Upper lobe of right lung (tissue), 1 donor: ENCODE measurements at regions not wholly inside any gene's neighbourhood (a gene's known extent, or its start where the extent isn't known, plus 50 kb on each side); places are given as distances from the start of the nearest gene placed in this dataset.

ENCODE experiments used
- ATAC-seq: fragments of 200-7000 bp; cut with Tn5 transposase; one replicate; pipeline ENCODE4 v1.9.1; 2020; ENCODE audit warnings: mild to moderate bottlenecking, moderate library complexity
- DNase-seq: peaks from one replicate; pipeline ENCODE4 v3.0.0-alpha.2; 2020
- H3K27ac ChIP-seq: fragments of 200-600 bp; one replicate; pipeline ENCODE4 v1.8.0; 2022
- H3K27me3 ChIP-seq: fragments of 200-600 bp; one replicate; pipeline ENCODE4 v1.8.0; 2022; ENCODE audit warnings: mild to moderate bottlenecking
- H3K36me3 ChIP-seq: fragments of 200-600 bp; one replicate; pipeline ENCODE4 v1.8.0; 2022
- H3K4me1 ChIP-seq: fragments of 200-600 bp; one replicate; pipeline ENCODE4 v1.8.0; 2022
- H3K4me3 ChIP-seq: fragments of 200-600 bp; one replicate; pipeline ENCODE4 v1.8.0; 2022; ENCODE audit warnings: mild to moderate bottlenecking
- H3K9me3 ChIP-seq: fragments of 200-600 bp; one replicate; pipeline ENCODE4 v1.8.0; 2022
- intact Hi-C: fragments of 100-400 bp; cut with DNase I; formaldehyde crosslinking; loops from one replicate; pipeline ENCODE4 v1.11.0; 2022
- TF ChIP-seq, protein P1 (sequence below): fragments of 200-600 bp; IDR thresholded peaks from one replicate; pipeline ENCODE4 v1.8.0; 2022; ENCODE audit warnings: antibody characterized with exemption
- donor health status: DM: no; HTN: yes; CAD: no; lungs with severe emphysema.

DNA sequence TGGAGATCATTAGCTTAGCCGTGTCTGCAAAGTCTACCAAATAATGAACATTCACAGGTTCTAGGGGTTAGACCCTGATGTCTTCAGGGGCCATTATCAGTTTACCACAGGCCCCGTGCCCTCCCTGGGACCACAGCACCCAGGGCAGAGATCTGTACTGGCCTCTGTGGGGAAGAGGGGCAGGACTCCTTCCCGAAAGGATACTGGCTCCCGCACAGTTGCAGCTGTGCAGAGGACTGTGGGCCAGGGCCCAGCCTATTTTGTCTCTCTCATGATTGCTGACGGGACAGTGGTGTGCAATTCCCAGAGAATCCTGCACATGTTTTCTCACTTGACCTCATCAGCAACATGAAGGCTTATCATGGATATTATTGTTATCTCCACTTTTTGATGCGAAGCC lies 243.9 kb downstream of the GLRX3 start:
- intact Hi-C loops = no loop called here
- no peaks in the 10 kb centered on the region for H3K36me3 ChIP-seq
- H3K27ac ChIP-seq = no peak overlapping the region
- H3K27me3 ChIP-seq = peaks cover 5% of the 10 kb centered on the region
- ATAC-seq = no peak
- DNase-seq = no peak
- no peak overlapping the region for H3K4me3 ChIP-seq
- H3K9me3 ChIP-seq = no peaks in the 10 kb centered on the region
- H3K4me1 ChIP-seq = no peaks in the 10 kb centered on the region
- TF ChIP-seq, protein P1, sequence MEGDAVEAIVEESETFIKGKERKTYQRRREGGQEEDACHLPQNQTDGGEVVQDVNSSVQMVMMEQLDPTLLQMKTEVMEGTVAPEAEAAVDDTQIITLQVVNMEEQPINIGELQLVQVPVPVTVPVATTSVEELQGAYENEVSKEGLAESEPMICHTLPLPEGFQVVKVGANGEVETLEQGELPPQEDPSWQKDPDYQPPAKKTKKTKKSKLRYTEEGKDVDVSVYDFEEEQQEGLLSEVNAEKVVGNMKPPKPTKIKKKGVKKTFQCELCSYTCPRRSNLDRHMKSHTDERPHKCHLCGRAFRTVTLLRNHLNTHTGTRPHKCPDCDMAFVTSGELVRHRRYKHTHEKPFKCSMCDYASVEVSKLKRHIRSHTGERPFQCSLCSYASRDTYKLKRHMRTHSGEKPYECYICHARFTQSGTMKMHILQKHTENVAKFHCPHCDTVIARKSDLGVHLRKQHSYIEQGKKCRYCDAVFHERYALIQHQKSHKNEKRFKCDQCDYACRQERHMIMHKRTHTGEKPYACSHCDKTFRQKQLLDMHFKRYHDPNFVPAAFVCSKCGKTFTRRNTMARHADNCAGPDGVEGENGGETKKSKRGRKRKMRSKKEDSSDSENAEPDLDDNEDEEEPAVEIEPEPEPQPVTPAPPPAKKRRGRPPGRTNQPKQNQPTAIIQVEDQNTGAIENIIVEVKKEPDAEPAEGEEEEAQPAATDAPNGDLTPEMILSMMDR = no peak

DNA sequence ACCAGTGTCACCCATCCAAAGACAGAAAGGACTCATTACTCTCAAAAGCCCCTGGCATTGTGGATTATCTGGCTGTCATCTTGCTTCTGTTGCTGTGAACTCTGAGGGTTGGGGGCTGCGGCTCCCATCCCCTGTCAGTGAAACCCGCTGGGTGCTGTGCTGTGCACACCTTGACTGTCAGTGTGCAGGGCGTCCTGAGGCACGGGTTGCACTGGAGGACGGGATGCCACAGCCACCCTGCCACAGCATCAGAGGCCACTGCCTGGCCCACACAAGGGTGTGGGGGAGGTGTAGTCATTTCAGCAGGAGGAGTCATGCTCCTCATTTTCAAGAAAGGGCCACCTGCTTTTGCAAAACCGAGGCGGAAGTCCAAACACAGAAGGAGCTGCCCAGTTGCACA lies 245.8 kb downstream of the GLRX3 start:
- intact Hi-C loops = no loop called here
- peaks cover 5% of the 10 kb centered on the region for H3K27me3 ChIP-seq
- TF ChIP-seq, protein P1 = no peak
- no peak overlapping the region for H3K27ac ChIP-seq
- no peak overlapping the region for H3K4me3 ChIP-seq
- DNase-seq = no peak
- H3K4me1 ChIP-seq = no peaks in the 10 kb centered on the region
- ATAC-seq = no peak
- H3K9me3 ChIP-seq = no peaks in the 10 kb centered on the region
- H3K36me3 ChIP-seq = no peaks in the 10 kb centered on the region

DNA sequence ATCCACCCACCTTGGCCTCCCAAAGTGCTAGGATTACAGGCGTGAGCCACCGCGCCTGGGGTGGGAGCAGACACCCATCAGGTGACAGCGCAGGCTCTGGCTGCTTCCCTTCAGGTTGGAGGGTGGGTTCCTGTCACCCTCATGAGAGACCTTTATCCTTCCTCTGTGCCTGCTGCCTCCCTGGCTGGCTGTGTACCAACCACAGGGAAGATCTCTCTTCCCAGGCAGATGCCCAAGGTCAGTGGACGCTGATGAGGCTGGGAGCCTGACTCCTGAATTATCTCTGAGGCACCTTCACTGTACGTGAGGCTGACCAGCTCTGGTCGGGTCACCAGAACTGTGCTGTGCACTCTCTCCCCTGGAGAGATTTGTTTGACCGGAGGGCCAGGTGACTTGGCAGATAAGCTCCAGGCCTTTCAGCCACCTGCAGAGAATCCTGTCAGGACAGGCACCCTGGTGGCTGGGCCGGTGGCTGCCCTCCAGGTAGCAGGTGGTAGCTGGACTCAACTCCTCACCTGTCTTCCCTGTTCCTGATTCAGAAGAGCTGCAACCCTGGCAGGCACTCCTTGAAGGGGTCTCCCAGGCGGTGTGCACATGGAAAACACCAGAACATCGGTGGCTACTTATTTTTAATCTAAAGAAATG lies 251.9 kb downstream of the GLRX3 start:
- intact Hi-C loops = no loop called here
- TF ChIP-seq, protein P1 = no peak
- Histone ChIP-seq H3K36me3 (no peaks in the 10 kb centered on the region), H3K27me3 (no peaks in the 10 kb centered on the region), H3K9me3 (no peaks in the 10 kb centered on the region), H3K27ac (no peak overlapping the region), H3K4me1 (no peaks in the 10 kb centered on the region), H3K4me3 (no peak overlapping the region)
- DNase-seq (no peak), ATAC-seq (no peak)

DNA sequence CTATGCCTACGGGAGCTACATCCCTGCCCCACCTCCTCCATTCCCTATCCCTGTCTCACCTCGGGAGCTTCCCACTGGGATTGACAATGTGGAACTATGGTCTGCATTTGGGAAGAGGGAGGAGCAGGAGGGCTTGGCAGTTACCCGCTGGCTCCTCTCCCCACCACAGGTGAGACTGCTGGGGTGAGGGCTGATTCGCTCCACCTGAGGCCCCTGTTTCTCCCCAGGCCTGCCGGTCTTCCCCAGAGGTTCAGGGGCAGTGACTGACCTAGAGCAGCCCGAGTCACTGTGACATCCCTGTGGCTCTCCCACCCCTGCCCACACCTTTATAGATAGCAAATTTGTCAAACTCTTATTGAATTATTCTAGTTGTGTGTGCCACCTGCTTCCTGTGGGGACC lies 252.6 kb downstream of the GLRX3 start:
- TF ChIP-seq, protein P1 = no peak
- Histone ChIP-seq H3K27me3 (no peaks in the 10 kb centered on the region), H3K27ac (no peak overlapping the region), H3K4me1 (no peaks in the 10 kb centered on the region), H3K4me3 (no peak overlapping the region), H3K9me3 (no peaks in the 10 kb centered on the region), H3K36me3 (no peaks in the 10 kb centered on the region)
- no peak for DNase-seq
- no peak for ATAC-seq
- intact Hi-C loops = no loop called here

DNA sequence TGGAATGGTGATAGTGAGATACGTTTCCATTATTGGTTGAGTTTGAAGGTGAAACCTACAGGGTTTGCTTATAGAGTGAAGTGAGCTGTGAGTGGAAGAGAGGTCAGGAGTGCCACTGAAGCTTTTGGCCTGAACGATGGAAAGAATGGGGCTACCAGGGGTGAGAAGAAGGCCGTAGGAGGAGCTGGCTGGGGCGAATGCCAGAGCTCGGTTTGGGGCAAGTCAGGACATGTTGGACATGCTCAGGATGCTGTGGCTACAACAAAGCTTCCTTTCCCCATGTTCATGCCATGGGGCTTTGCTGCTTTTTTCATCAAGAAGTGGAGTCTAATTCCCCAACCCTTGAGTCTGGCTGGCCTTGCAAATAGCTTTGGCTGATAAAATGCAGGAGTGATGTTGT lies 253.7 kb downstream of the GLRX3 start:
- TF ChIP-seq, protein P1 = no peak
- intact Hi-C loops = no loop called here

DNA sequence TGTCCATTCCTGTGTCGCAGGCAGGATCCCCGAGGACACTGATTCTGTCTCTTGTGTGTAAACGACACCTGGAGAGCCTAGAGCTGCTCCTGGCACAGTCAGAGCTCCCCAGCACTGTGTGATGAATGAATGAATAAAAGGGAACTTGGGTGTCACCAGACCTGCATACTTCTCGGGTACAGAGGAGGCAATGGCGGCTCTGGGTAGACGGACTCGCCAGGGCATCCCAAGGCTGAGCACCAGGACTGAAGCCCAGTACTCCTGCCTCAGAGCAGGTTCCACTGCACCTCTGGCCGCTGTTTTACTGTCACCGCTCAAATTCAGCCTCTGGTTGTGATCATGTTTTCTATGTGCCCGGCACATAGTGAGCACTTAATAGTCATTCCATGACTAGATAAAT lies 255.8 kb downstream of the GLRX3 start:
- no peak for ATAC-seq
- Histone ChIP-seq H3K4me3 (no peak overlapping the region), H3K4me1 (no peaks in the 10 kb centered on the region), H3K9me3 (peaks cover 11% of the 10 kb centered on the region), H3K27me3 (no peaks in the 10 kb centered on the region), H3K36me3 (no peaks in the 10 kb centered on the region), H3K27ac (no peak overlapping the region)
- intact Hi-C loops = no loop called here
- no peak for DNase-seq
- TF ChIP-seq, protein P1 = no peak

More for the DNA sequence above, 253.7 kb downstream of the GLRX3 start:
- Histone ChIP-seq H3K4me3 (no peak overlapping the region), H3K27ac (no peak overlapping the region), H3K4me1 (no peaks in the 10 kb centered on the region), H3K36me3 (no peaks in the 10 kb centered on the region), H3K27me3 (no peaks in the 10 kb centered on the region), H3K9me3 (no peaks in the 10 kb centered on the region)
- ATAC-seq (no peak), DNase-seq (no peak)
